K562 (cell line): ENCODE measurements at regions not wholly inside any gene's neighbourhood (a gene's known extent, or its start where the extent isn't known, plus 50 kb on each side); places are given as distances from the start of the nearest gene placed in this dataset.

ENCODE experiments used
- BHLHE40 ChIP-seq: IDR thresholded peaks from 2 replicates; pipeline ENCODE4 v1.6.1; 2011; ENCODE audit warnings: low read length, improper control_type of control experiment
- HNRNPUL1 ChIP-seq: fragments of 200-400 bp; formaldehyde crosslinking; IDR thresholded peaks from 2 replicates; pipeline ENCODE4 v1.6.1; 2017; ENCODE audit warnings: low read length
- MYC ChIP-seq, 2 experiments: fragments of 250-450 bp in 1 of 2; sonication (Bioruptor Pico) in 1 of 2; IDR thresholded peaks; 2 replicates each; pipeline versions ENCODE4 v1.5.1 to v1.6.1; 2012 to 2021; ENCODE audit warnings: low read depth in 2 of 2, borderline replicate concordance in 1 of 2, improper control_type of control experiment in 1 of 2, low read length in 1 of 2, mild to moderate bottlenecking in 1 of 2, moderate library complexity in 1 of 2
- POLR2A ChIP-seq: fragments of 450-650 bp; conservative IDR thresholded peaks from 2 replicates; pipeline ENCODE4 v1.6.1; 2016
- TCF15 ChIP-seq: fragments of 250-450 bp; sonication (Bioruptor Pico); IDR thresholded peaks from 2 replicates; pipeline ENCODE4 v1.8.0; 2022; ENCODE audit warnings: moderate library complexity, mild to moderate bottlenecking, inconsistent platforms
- YY1 ChIP-seq, 3 experiments: IDR thresholded peaks; 2 replicates each; pipeline ENCODE4 v1.6.1; 2011; ENCODE audit warnings: low read length in 2 of 3, mild to moderate bottlenecking in 2 of 3, moderate library complexity in 2 of 3, borderline replicate concordance in 1 of 3, control low read depth in 1 of 3, low read depth in 1 of 3; ENCODE audit not compliant: insufficient read depth in 3 of 3, insufficient replicate concordance in 2 of 3, control insufficient read depth in 1 of 3, insufficient read length in 1 of 3; ENCODE audit errors: extremely low read depth in 1 of 3
- TF ChIP-seq, protein P1 (sequence below), 3 experiments: IDR thresholded peaks in 2 of 3; conservative IDR thresholded peaks in 1 of 3; 2 replicates each; pipeline ENCODE4 v1.5.1; 2011 to 2012; ENCODE audit warnings: low read length in 3 of 3, mild to moderate bottlenecking in 3 of 3, control low read depth in 2 of 3, improper control_type of control experiment in 1 of 3, inconsistent platforms in 1 of 3, low read depth in 1 of 3, mixed read lengths in 1 of 3, moderate library complexity in 1 of 3; ENCODE audit not compliant: insufficient read depth in 2 of 3

- TF ChIP-seq HNRNPUL1 (no peak), MYC (IDR thresholded peaks at IDR 0.05; ENCODE audit: low read depth, low read length) (no peak), MYC (CRISPR knock-in tag; IDR thresholded peaks at IDR 0.05; ENCODE audit: borderline replicate concordance, low read depth) (no peak), YY1 (IDR thresholded peaks at IDR 0.05; ENCODE audit: borderline replicate concordance in 1 of 3, control insufficient read depth in 1 of 3, extremely low read depth in 1 of 3, insufficient read depth in 3 of 3, insufficient read length in 1 of 3, insufficient replicate concordance in 2 of 3, low read depth in 1 of 3, low read length in 2 of 3) (no peak), TCF15 (no peak), BHLHE40 (no peak), POLR2A (no peak)
- TF ChIP-seq, protein P1, sequence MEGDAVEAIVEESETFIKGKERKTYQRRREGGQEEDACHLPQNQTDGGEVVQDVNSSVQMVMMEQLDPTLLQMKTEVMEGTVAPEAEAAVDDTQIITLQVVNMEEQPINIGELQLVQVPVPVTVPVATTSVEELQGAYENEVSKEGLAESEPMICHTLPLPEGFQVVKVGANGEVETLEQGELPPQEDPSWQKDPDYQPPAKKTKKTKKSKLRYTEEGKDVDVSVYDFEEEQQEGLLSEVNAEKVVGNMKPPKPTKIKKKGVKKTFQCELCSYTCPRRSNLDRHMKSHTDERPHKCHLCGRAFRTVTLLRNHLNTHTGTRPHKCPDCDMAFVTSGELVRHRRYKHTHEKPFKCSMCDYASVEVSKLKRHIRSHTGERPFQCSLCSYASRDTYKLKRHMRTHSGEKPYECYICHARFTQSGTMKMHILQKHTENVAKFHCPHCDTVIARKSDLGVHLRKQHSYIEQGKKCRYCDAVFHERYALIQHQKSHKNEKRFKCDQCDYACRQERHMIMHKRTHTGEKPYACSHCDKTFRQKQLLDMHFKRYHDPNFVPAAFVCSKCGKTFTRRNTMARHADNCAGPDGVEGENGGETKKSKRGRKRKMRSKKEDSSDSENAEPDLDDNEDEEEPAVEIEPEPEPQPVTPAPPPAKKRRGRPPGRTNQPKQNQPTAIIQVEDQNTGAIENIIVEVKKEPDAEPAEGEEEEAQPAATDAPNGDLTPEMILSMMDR (IDR thresholded peaks at IDR 0.05 in 2 of 3, conservative IDR thresholded peaks at IDR 0.05 in 1 of 3; ENCODE audit: insufficient read depth in 2 of 3, low read depth in 1 of 3, low read length in 3 of 3): no peak
Observed at GRCh38 chr17:72244956-72245355, 124.1 kb downstream of the SOX9 start.
